ENCODE measurements at regions not wholly inside any gene's neighbourhood (a gene's known extent, or its start where the extent isn't known, plus 50 kb on each side); places are given as distances from the start of the nearest gene placed in this dataset.
A peak's percentile ranks its signal among the peaks of the same experiment; 100 is the strongest.
"Not testable (repeated sequence)": the region's sequence is repeated elsewhere in the genome, so short reads cannot be mapped to it uniquely, and the experiment has no call there.

GRCh38 chr18:34511879-34512278 lies 198.2 kb upstream of the DTNA start:
- H3K4me3 ChIP-seq, result no peak overlapping the region
- H3K27ac ChIP-seq, result no peak overlapping the region
- DNase-seq (no peak), ATAC-seq (no peak)
- H3K4me1 ChIP-seq, result no peaks in the 10 kb centered on the region
- H3K36me3 ChIP-seq, result no peaks in the 10 kb centered on the region
- no peak for TF ChIP-seq CTCF (IDR thresholded peaks at IDR 0.05)
- TF ChIP-seq POLR2A (IDR thresholded peaks at IDR 0.05), result no peak
- no peaks in the 10 kb centered on the region for H3K27me3 ChIP-seq
- H3K9me3 ChIP-seq, result no peaks in the 10 kb centered on the region
- intact Hi-C loops (cut with DNase I), result no loop called here

- H3K27ac ChIP-seq, result peak overlapping the region in 1 of 3 donors; percentile 31
- H3K4me3 ChIP-seq, result no peak overlapping the region
- ATAC-seq, result peak in 2 of 4 donors; percentile 35 to 94
- no peaks in the 10 kb centered on the region for H3K4me1 ChIP-seq
- intact Hi-C loops (cut with DNase I), result no loop called here
- no peaks in the 10 kb centered on the region for H3K36me3 ChIP-seq
- H3K27me3 ChIP-seq, result no peaks in the 10 kb centered on the region
- no peak for TF ChIP-seq CTCF (IDR thresholded peaks at IDR 0.05)
- TF ChIP-seq POLR2A (IDR thresholded peaks at IDR 0.05), result no peak
- WGBS (ENCODE audit: insufficient coverage, low coverage, low lambda C conversion rate, missing lambda C conversion rate), result 13% methylated on average over 1 of the region's 1 CpG
- no peak for DNase-seq
- no peaks in the 10 kb centered on the region for H3K9me3 ChIP-seq
Measured at GRCh38 chr18:34514238-34514637, 195.9 kb upstream of the DTNA start.

- ATAC-seq (peak in 1 of 4 donors; percentile 69), DNase-seq (no peak)
- 22% methylated on average over 1 of the region's 1 CpG for WGBS (ENCODE audit: insufficient coverage, low coverage, low lambda C conversion rate, missing lambda C conversion rate)
- no peaks in the 10 kb centered on the region for H3K9me3 ChIP-seq
- H3K4me1 ChIP-seq, result no peaks in the 10 kb centered on the region
- intact Hi-C loops (cut with DNase I), result no loop called here
- H3K4me3 ChIP-seq, result no peak overlapping the region
- H3K27ac ChIP-seq, result peak overlapping the region in 1 of 3 donors; percentile 31
- no peaks in the 10 kb centered on the region for H3K36me3 ChIP-seq
- no peak for TF ChIP-seq POLR2A (IDR thresholded peaks at IDR 0.05)
- TF ChIP-seq CTCF (IDR thresholded peaks at IDR 0.05), result no peak
- no peaks in the 10 kb centered on the region for H3K27me3 ChIP-seq
Measured at GRCh38 chr18:34514957-34515356, 195.1 kb upstream of the DTNA start.

GRCh38 chr18:34516355-34516754 lies 193.7 kb upstream of the DTNA start:
- H3K4me1 ChIP-seq; DNase-seq; ATAC-seq; H3K27ac ChIP-seq; H3K27me3 ChIP-seq; H3K36me3 ChIP-seq; H3K9me3 ChIP-seq; H3K4me3 ChIP-seq; intact Hi-C loops (cut with DNase I): not testable (repeated sequence)
- WGBS (ENCODE audit: insufficient coverage, low coverage, low lambda C conversion rate, missing lambda C conversion rate), result 76% methylated on average over 9 of the region's 9 CpGs

- H3K27me3 ChIP-seq; H3K27ac ChIP-seq; H3K4me1 ChIP-seq; intact Hi-C loops (cut with DNase I); DNase-seq; ATAC-seq; H3K9me3 ChIP-seq; H3K36me3 ChIP-seq; H3K4me3 ChIP-seq: not testable (repeated sequence)
- 87% methylated on average over 2 of the region's 2 CpGs for WGBS (ENCODE audit: insufficient coverage, low coverage, low lambda C conversion rate, missing lambda C conversion rate)
Measured at GRCh38 chr18:34516996-34517395, 193.1 kb upstream of the DTNA start.

- Histone ChIP-seq H3K4me1 (no peaks in the 10 kb centered on the region), H3K4me3 (no peak overlapping the region), H3K9me3 (no peaks in the 10 kb centered on the region), H3K27me3 (no peaks in the 10 kb centered on the region), H3K36me3 (no peaks in the 10 kb centered on the region), H3K27ac (no peak overlapping the region)
- WGBS (ENCODE audit: insufficient coverage, low coverage, low lambda C conversion rate, missing lambda C conversion rate), result 68% methylated on average over 2 of the region's 2 CpGs
- no peak for DNase-seq
- intact Hi-C loops (cut with DNase I), result no loop called here
- ATAC-seq, result no peak
- TF ChIP-seq POLR2A (IDR thresholded peaks at IDR 0.05) (no peak), CTCF (IDR thresholded peaks at IDR 0.05) (no peak)
Measured at GRCh38 chr18:34521040-34521439, 189.1 kb upstream of the DTNA start.
